Neural progenitor cell (in vitro differentiated cells): ENCODE measurements at regions not wholly inside any gene's neighbourhood (a gene's known extent, or its start where the extent isn't known, plus 50 kb on each side); places are given as distances from the start of the nearest gene placed in this dataset.

Experiments used
- CTCF ChIP-seq: fragments of 200-600 bp; sonication (generic); IDR thresholded peaks from 2 replicates; pipeline ENCODE4 v1.5.1; 2017; ENCODE audit warnings: antibody characterized with exemption, mild to moderate bottlenecking
- EZH2phosphoT487 ChIP-seq: fragments of 200-600 bp; sonication (generic); IDR thresholded peaks from 2 replicates; pipeline ENCODE4 v1.6.1; 2017; ENCODE audit warnings: antibody characterized with exemption

DNA sequence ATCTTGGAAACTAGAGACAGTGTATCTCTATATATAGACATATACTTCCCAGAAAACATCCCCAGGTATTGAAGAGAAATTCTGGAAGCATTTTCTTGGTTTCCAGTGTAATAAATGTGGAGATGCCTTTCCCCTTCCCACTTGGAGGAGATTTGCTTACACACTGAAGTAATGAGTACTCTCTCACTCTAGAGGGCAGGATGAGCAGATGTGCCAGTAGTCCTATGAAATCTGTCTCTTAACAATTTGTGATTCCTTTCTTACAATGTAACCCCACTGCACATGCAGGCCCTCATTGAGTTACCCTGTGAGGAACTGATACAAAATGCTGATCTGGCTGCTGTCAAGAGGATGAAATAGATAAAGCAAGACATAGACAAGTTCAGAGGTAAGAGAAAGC lies 567.2 kb downstream of the SLCO4C1 start:
- TF ChIP-seq EZH2phosphoT487 (no peak), CTCF (peak; percentile 53)
